LNCAP (cell line): ENCODE measurements at regions not wholly inside any gene's neighbourhood (a gene's known extent, or its start where the extent isn't known, plus 50 kb on each side); places are given as distances from the start of the nearest gene placed in this dataset.

ENCODE experiments used
- TF ChIP-seq, protein P1 (sequence below): fragments of 450-650 bp; IDR thresholded peaks from 2 replicates; pipeline ENCODE4 v1.5.1; 2017; ENCODE audit warnings: mild to moderate bottlenecking

DNA sequence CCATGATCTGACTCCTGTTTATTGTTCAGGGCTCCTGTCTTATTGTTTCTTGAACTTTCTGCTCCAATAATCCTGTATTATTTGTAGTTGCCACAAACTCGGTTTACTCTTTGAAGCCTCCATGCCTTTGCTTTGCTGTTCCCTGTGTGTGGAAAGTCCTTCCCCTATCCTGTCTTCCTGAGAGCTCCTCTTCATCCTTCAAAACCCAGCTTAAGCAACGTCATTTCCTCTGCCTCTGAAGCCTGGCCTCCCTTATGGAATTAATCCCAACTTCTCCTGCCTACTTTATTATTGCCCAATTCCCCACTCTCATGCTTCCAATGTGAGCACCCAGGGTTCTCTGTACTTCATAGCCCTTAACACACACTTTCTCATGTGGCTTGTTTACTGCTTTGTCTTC lies 766.2 kb downstream of the MED13L start:
- TF ChIP-seq, protein P1, sequence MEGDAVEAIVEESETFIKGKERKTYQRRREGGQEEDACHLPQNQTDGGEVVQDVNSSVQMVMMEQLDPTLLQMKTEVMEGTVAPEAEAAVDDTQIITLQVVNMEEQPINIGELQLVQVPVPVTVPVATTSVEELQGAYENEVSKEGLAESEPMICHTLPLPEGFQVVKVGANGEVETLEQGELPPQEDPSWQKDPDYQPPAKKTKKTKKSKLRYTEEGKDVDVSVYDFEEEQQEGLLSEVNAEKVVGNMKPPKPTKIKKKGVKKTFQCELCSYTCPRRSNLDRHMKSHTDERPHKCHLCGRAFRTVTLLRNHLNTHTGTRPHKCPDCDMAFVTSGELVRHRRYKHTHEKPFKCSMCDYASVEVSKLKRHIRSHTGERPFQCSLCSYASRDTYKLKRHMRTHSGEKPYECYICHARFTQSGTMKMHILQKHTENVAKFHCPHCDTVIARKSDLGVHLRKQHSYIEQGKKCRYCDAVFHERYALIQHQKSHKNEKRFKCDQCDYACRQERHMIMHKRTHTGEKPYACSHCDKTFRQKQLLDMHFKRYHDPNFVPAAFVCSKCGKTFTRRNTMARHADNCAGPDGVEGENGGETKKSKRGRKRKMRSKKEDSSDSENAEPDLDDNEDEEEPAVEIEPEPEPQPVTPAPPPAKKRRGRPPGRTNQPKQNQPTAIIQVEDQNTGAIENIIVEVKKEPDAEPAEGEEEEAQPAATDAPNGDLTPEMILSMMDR: no peak

DNA sequence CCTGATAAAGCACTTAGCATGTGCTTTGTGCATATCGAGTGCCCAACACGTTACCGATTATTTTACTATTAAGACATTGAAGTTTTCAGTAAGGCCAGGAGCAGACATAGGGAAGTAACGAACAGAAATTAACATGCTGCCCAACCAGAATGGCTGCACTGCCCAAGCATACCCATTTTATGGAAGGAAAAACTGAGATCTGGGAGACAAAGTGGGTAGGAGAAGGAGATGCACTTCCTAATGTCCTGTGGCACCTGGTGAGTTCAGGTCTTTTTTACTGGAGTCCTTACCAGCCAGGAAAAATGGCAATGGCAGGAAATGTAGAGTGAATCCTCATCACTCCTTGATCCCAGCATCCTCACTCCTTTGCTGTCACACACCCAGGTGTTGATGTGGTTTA lies 768.5 kb downstream of the MED13L start:
- TF ChIP-seq, protein P1: no peak

DNA sequence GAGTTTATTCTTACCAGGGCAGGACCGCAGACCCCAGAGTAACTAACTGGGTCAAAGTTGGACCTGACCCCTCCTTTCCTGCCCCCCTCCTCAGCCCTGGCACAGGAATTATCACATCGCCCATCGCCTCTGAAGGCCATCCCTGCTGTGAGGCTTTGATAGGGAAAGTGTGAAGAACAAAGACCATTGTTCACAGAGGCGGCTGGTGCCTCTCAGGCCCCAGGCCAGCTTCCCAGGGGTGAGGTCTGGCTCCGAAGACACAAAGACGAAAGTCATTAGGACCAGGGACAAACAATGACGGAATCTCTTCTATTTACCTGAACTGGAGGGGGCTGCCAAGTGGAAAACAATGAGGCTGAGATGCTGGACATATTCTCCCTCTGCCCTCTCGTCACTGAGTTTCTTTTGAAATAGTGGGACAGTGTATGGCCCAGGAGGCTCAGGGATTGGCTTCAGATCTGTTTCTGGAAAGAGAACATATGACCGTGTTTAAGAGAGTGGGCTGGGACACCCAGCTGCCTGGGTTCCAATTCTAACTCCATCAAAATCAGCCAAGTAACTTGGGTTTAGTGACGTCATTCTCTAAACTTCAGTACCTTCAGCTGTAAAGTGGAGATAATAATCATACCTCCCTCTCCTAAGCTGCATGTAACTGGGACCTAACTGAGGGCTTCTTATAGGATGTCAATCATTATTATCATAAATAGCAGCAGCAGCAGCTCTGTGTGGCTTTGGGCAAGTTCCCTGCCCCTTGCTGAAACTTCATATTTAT lies 769.4 kb downstream of the MED13L start:
- TF ChIP-seq, protein P1: no peak

DNA sequence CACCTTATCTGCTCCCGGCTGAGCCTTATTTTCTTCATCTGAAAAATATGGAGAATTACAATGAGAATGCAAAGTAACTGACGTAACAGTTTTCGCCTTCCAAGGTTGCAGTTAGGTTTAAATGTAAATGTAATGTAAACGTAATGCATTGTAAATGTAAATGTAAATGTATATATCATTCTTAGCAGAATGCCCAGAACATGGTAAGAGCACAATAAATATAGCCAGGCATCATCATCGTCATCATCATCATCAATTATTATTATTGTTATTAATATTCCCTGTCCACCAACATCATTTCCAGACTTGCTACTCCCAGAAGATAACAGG lies 770.0 kb downstream of the MED13L start:
- TF ChIP-seq, protein P1: no peak

DNA sequence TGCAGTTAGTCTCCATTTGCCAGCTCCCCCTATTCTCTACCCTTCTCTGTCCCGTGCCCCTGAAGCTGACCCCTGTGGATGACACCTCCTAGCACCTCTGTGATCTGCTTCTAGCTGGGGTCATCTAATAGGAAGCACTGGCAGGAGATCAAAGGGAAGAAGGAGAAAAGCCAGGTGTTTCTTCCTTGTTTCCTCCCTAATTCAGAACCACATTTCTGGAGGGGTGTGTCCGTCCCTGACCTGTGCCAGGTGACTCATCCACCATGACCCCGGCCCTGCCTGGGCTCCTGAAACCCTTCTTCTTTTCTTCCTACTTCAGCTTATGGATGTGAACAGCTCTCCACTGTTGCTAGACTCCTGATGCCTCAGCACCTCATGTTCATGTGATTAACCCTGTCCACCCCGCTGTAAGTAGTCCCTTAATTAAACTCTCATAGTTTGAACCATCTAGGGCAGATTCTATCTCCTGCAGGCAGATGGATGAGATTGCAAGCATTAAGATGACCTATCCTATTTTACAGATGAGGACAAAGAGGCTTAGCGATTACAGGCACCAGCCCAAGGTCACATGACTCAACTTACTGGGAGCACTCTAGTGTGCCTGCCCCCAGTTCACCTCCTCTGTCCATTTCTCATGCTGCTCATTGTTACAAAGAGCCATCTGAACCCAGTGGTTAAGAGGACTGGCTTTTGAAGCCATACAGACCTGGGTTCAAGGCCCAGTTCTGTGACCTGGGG lies 770.5 kb downstream of the MED13L start:
- TF ChIP-seq, protein P1: no peak

DNA sequence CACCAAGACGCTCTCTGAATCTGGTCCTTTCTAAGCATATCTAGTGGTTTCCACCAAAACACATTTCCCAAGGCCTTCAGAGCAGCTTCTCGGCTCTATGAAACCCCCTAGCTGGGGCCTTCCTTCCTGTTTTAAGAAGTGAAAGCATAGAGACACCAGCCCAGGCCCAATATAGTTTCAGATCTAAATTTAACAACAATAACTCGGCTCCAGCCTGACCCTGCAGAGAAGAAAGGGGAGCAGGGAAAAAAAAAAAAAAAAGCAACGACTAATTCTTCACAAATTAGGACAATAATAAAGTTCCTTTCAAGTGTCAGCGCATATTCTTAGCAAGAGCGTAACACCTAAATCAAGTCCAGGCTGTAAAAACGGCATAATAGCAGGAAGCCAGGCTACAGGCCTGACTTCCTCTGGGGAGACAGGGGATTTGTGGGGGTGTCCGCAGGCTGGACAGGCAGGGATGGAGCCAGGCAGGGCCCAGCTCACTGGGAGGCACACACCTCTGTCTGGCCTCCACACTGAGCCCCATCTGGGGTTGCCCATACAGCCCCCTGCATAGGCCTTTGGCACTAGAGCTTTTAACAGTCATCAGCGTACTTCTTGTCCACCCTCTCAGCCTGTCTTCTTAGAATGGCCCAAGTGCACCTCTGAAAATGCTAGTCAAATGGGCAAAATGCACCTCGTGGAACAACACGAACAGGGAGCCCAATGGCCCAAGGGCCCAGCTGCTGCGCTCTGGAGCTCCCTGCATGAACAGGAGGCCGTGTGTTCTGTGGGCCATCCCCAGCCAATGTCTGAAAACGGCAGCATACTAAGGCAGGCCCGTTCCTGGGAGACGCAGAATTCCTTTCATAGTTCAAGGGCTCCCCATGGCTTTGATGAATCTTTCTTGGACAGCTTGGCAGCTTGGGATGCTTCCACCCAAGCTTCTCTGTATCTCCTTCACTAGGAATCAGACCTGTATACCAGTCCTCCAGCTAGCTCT lies 772.9 kb downstream of the MED13L start:
- TF ChIP-seq, protein P1: no peak

DNA sequence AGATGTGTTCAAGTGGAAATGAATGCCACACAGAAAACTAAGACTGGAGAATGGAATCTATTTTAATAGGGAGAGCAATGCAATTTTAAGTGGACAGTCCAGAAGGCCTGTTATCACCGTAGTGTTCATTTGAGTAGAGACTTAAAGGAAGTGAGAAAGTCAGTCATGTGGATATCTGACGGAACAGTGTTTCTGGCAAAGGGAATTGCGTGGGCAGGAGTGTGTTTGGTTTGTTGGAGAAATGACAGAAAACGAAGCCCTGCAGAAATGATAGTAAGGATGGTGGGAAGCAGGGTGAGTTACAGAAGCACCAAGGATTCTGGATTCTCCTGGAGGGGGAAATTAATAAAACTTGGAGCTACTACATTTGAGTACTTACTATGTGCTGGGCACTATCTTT lies 776.6 kb downstream of the MED13L start:
- TF ChIP-seq, protein P1: no peak
